GM23338 (cell line): ENCODE measurements at regions not wholly inside any gene's neighbourhood (a gene's known extent, or its start where the extent isn't known, plus 50 kb on each side); places are given as distances from the start of the nearest gene placed in this dataset.

Experiments used
- CREB1 ChIP-seq: fragments of 250-450 bp; sonication (Bioruptor Pico); IDR thresholded peaks from 2 replicates; pipeline ENCODE4 v1.5.0; 2020; ENCODE audit warnings: low read depth, mild to moderate bottlenecking, moderate library complexity
- EZH2 ChIP-seq: fragments of 200-600 bp; sonication (generic); IDR thresholded peaks from one replicate; pipeline ENCODE4 v1.8.0; 2017; ENCODE audit warnings: antibody characterized with exemption, mild to moderate bottlenecking, low read depth; ENCODE audit not compliant: unreplicated experiment
- JUNB ChIP-seq: IDR thresholded peaks from one replicate; pipeline ENCODE4 v1.6.1; 2016; ENCODE audit warnings: antibody characterized with exemption; ENCODE audit not compliant: unreplicated experiment
- POLR2AphosphoS5 ChIP-seq: IDR thresholded peaks from 2 replicates; pipeline ENCODE4 v1.6.1; 2016; ENCODE audit warnings: antibody characterized with exemption, low read depth
- TF ChIP-seq, protein P1 (sequence below): IDR thresholded peaks from one replicate; pipeline ENCODE4 v1.6.1; 2018; ENCODE audit warnings: antibody characterized with exemption; ENCODE audit not compliant: unreplicated experiment
- TF ChIP-seq, protein P2 (sequence below): fragments of 250-450 bp; sonication (Bioruptor Pico); IDR thresholded peaks from 2 replicates; pipeline ENCODE4 v1.5.0; 2020; ENCODE audit warnings: mild to moderate bottlenecking, moderate library complexity
- TF ChIP-seq, protein P3 (sequence below): IDR thresholded peaks from 2 replicates; pipeline ENCODE4 v1.6.1; 2016; ENCODE audit warnings: antibody characterized with exemption

DNA sequence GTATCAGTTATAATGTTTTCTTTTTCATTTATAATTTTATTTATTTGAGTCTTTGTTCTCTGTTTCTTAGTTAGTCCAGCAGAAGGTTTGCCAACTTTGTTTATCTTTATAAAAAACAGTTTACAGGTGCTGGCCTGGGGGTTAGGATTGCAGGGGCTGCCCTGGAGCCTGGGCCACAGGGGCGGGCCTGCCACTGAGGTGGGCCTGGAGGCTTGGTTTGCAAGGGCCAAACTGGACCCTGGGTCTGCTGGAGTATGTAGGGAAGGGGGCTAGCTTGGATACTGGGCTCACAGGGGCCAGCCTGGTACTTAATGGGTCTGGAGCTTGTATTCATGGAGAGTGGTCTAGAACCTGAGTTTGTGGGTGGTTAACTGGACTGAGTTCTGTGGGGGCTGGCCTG lies 789.9 kb upstream of the ADGRL4 start (continued):
- TF ChIP-seq, protein P1, sequence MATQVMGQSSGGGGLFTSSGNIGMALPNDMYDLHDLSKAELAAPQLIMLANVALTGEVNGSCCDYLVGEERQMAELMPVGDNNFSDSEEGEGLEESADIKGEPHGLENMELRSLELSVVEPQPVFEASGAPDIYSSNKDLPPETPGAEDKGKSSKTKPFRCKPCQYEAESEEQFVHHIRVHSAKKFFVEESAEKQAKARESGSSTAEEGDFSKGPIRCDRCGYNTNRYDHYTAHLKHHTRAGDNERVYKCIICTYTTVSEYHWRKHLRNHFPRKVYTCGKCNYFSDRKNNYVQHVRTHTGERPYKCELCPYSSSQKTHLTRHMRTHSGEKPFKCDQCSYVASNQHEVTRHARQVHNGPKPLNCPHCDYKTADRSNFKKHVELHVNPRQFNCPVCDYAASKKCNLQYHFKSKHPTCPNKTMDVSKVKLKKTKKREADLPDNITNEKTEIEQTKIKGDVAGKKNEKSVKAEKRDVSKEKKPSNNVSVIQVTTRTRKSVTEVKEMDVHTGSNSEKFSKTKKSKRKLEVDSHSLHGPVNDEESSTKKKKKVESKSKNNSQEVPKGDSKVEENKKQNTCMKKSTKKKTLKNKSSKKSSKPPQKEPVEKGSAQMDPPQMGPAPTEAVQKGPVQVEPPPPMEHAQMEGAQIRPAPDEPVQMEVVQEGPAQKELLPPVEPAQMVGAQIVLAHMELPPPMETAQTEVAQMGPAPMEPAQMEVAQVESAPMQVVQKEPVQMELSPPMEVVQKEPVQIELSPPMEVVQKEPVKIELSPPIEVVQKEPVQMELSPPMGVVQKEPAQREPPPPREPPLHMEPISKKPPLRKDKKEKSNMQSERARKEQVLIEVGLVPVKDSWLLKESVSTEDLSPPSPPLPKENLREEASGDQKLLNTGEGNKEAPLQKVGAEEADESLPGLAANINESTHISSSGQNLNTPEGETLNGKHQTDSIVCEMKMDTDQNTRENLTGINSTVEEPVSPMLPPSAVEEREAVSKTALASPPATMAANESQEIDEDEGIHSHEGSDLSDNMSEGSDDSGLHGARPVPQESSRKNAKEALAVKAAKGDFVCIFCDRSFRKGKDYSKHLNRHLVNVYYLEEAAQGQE: no peak
- TF ChIP-seq EZH2 (no peak), JUNB (no peak), CREB1 (CRISPR knock-in tag) (no peak), POLR2AphosphoS5 (no peak)
- TF ChIP-seq, protein P2, sequence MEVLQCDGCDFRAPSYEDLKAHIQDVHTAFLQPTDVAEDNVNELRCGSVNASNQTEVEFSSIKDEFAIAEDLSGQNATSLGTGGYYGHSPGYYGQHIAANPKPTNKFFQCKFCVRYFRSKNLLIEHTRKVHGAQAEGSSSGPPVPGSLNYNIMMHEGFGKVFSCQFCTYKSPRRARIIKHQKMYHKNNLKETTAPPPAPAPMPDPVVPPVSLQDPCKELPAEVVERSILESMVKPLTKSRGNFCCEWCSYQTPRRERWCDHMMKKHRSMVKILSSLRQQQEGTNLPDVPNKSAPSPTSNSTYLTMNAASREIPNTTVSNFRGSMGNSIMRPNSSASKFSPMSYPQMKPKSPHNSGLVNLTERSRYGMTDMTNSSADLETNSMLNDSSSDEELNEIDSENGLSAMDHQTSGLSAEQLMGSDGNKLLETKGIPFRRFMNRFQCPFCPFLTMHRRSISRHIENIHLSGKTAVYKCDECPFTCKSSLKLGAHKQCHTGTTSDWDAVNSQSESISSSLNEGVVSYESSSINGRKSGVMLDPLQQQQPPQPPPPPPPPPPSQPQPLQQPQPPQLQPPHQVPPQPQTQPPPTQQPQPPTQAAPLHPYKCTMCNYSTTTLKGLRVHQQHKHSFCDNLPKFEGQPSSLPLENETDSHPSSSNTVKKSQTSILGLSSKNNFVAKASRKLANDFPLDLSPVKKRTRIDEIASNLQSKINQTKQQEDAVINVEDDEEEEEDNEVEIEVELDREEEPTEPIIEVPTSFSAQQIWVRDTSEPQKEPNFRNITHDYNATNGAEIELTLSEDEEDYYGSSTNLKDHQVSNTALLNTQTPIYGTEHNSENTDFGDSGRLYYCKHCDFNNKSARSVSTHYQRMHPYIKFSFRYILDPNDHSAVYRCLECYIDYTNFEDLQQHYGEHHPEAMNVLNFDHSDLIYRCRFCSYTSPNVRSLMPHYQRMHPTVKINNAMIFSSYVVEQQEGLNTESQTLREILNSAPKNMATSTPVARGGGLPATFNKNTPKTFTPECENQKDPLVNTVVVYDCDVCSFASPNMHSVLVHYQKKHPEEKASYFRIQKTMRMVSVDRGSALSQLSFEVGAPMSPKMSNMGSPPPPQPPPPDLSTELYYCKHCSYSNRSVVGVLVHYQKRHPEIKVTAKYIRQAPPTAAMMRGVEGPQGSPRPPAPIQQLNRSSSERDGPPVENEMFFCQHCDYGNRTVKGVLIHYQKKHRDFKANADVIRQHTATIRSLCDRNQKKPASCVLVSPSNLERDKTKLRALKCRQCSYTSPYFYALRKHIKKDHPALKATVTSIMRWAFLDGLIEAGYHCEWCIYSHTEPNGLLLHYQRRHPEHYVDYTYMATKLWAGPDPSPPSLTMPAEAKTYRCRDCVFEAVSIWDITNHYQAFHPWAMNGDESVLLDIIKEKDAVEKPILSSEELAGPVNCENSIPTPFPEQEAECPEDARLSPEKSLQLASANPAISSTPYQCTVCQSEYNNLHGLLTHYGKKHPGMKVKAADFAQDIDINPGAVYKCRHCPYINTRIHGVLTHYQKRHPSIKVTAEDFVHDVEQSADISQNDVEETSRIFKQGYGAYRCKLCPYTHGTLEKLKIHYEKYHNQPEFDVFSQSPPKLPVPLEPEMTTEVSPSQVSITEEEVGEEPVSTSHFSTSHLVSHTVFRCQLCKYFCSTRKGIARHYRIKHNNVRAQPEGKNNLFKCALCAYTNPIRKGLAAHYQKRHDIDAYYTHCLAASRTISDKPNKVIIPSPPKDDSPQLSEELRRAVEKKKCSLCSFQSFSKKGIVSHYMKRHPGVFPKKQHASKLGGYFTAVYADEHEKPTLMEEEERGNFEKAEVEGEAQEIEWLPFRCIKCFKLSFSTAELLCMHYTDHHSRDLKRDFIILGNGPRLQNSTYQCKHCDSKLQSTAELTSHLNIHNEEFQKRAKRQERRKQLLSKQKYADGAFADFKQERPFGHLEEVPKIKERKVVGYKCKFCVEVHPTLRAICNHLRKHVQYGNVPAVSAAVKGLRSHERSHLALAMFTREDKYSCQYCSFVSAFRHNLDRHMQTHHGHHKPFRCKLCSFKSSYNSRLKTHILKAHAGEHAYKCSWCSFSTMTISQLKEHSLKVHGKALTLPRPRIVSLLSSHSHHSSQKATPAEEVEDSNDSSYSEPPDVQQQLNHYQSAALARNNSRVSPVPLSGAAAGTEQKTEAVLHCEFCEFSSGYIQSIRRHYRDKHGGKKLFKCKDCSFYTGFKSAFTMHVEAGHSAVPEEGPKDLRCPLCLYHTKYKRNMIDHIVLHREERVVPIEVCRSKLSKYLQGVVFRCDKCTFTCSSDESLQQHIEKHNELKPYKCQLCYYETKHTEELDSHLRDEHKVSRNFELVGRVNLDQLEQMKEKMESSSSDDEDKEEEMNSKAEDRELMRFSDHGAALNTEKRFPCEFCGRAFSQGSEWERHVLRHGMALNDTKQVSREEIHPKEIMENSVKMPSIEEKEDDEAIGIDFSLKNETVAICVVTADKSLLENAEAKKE: no peak
- TF ChIP-seq, protein P3, sequence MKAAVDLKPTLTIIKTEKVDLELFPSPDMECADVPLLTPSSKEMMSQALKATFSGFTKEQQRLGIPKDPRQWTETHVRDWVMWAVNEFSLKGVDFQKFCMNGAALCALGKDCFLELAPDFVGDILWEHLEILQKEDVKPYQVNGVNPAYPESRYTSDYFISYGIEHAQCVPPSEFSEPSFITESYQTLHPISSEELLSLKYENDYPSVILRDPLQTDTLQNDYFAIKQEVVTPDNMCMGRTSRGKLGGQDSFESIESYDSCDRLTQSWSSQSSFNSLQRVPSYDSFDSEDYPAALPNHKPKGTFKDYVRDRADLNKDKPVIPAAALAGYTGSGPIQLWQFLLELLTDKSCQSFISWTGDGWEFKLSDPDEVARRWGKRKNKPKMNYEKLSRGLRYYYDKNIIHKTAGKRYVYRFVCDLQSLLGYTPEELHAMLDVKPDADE: no peak
